Omental fat pad (tissue), 3 donors: ENCODE measurements at regions not wholly inside any gene's neighbourhood (a gene's known extent, or its start where the extent isn't known, plus 50 kb on each side); places are given as distances from the start of the nearest gene placed in this dataset.

Source experiments
- ATAC-seq: fragments of 150-250 bp; one replicate; pipeline ENCODE4 v1.9.1; 2016; ENCODE audit warnings: mild to moderate bottlenecking, moderate library complexity; ENCODE audit not compliant: low FRiP score
- DNase-seq: peaks from one replicate; pipeline ENCODE4 v3.0.0-alpha.2; 2019; ENCODE audit warnings: low spot score
- CTCF ChIP-seq, 3 donors: fragments of 450-650 bp; IDR thresholded peaks; one replicate each; pipeline ENCODE4 v1.5.1; 2016 to 2017; ENCODE audit warnings: antibody characterized with exemption in 3 of 3, mild to moderate bottlenecking in 3 of 3, moderate library complexity in 2 of 3

- DNase-seq (no peak), ATAC-seq (no peak)
- no peak for TF ChIP-seq CTCF (IDR thresholded peaks at IDR 0.05)
These were observed 740.7 kb downstream of the TNS3 start for GRCh38 chr7:46841248-46841647.

DNA sequence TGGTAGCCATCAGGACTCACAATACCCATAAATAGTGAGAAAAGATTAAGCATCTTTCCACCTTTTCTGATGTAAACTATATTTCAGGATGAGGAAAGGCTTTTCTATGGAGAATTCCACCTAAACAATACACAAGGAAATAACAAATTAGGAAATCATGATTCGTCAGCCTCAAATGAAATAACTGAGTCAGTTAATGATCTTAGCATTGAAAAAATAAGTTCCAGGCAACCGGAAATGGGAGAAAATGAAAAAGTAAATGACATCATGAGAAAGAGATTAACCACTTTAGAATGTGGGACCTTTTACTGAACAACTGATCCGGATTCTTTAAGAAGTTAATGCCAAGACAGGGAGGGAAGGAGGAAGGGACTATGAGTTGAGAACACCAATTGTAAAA lies 742.3 kb downstream of the TNS3 start:
- no peak for TF ChIP-seq CTCF (IDR thresholded peaks at IDR 0.05)
- ATAC-seq (no peak), DNase-seq (no peak)

DNA sequence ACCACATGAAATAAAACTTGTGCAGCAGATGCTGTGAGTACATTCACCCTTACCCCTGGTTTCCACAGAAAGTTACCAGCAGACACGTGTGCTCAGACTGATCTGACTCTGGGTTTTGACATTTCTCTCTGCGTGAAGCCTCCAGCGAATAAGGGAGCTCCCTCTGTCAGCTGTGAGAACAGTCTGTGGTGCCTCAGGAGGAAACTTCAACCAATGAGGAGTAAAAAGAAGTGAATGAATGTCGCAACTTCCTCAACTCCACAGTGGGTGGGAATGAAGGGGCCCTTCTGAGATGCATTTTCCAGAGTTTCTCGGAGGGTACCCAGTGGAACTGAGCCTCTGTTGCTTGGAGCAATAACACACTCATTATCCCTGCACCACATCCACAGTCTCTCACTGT lies 743.4 kb downstream of the TNS3 start:
- DNase-seq (no peak), ATAC-seq (no peak)
- TF ChIP-seq CTCF (IDR thresholded peaks at IDR 0.05) = no peak

GRCh38 chr7:46835556-46835955 lies 746.4 kb downstream of the TNS3 start:
- no peak for TF ChIP-seq CTCF (IDR thresholded peaks at IDR 0.05)
- ATAC-seq (no peak), DNase-seq (no peak)

GRCh38 chr7:46834921-46835320 lies 747.0 kb downstream of the TNS3 start:
- no peak for ATAC-seq
- TF ChIP-seq CTCF (IDR thresholded peaks at IDR 0.05) = no peak
- no peak for DNase-seq

DNA sequence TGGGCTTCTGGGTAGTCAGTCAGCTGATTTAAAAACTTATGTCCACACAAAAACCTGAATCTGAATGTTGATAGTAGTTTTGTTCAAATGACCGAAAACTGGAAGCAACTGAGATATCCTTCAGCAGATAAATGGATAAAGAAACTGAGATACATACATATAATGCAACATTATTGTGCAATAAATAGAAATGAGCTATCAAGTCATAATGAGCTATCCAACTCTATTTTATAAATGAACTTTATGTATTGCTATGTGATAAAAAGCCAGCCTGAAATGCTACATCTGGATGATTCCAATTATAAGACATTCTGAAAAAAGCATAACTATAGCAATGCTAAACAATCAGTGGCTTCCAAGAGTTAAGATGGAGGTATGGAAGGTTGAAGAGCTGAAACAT lies 748.7 kb downstream of the TNS3 start:
- no peak for ATAC-seq
- no peak for TF ChIP-seq CTCF (IDR thresholded peaks at IDR 0.05)

GRCh38 chr7:46832136-46832535 lies 749.8 kb downstream of the TNS3 start:
- TF ChIP-seq CTCF (IDR thresholded peaks at IDR 0.05) = no peak
- DNase-seq = no peak
- no peak for ATAC-seq

More for the DNA sequence above, 748.7 kb downstream of the TNS3 start:
- no peak for DNase-seq
